NCI-H524 (cell line): ENCODE measurements at regions not wholly inside any gene's neighbourhood (a gene's known extent, or its start where the extent isn't known, plus 50 kb on each side); places are given as distances from the start of the nearest gene placed in this dataset.
"Not testable (repeated sequence)": the region's sequence is repeated elsewhere in the genome, so short reads cannot be mapped to it uniquely, and the experiment has no call there.

Experiments used
- DNase-seq, 2 experiments: peaks; one replicate each; lab custom pipeline; 2025; lab: John Stamatoyannopoulos, UW

GRCh38 chr2:187994464-187995331 is 297.0 kb upstream of the GULP1 start:
- DNase-seq: peak; percentile 90 to 98

- no peak for DNase-seq
These were observed 296.1 kb upstream of the GULP1 start for GRCh38 chr2:187995556-187995955.

GRCh38 chr2:187996630-187997029 is 295.0 kb upstream of the GULP1 start:
- DNase-seq: no peak

GRCh38 chr2:188000189-188000588 is 291.5 kb upstream of the GULP1 start:
- DNase-seq: no peak

- DNase-seq: no peak
These were observed 287.9 kb upstream of the GULP1 start for GRCh38 chr2:188003800-188004199.

GRCh38 chr2:188013767-188014166 is 277.9 kb upstream of the GULP1 start:
- DNase-seq: no peak

GRCh38 chr2:188016917-188017316 is 274.8 kb upstream of the GULP1 start:
- DNase-seq: no peak

- DNase-seq: no peak
These were observed 269.3 kb upstream of the GULP1 start for GRCh38 chr2:188022389-188022788.

- DNase-seq: no peak
These were observed 268.6 kb upstream of the GULP1 start for GRCh38 chr2:188023035-188023434.

GRCh38 chr2:188024811-188025210 is 266.9 kb upstream of the GULP1 start:
- DNase-seq: no peak

- no peak for DNase-seq
These were observed 262.9 kb upstream of the GULP1 start for GRCh38 chr2:188028739-188029138.

- no peak for DNase-seq
These were observed 259.4 kb upstream of the GULP1 start for GRCh38 chr2:188032306-188032705.

GRCh38 chr2:188032786-188033185 is 258.9 kb upstream of the GULP1 start:
- DNase-seq: no peak

GRCh38 chr2:188033240-188033639 is 258.4 kb upstream of the GULP1 start:
- DNase-seq: not testable (repeated sequence)

- not testable (repeated sequence) for DNase-seq
These were observed 257.6 kb upstream of the GULP1 start for GRCh38 chr2:188034102-188034501.

- not testable (repeated sequence) for DNase-seq
These were observed 256.3 kb upstream of the GULP1 start for GRCh38 chr2:188035377-188035776.

- not testable (repeated sequence) for DNase-seq
These were observed 254.9 kb upstream of the GULP1 start for GRCh38 chr2:188036786-188037185.

- DNase-seq: no peak
These were observed 252.4 kb upstream of the GULP1 start for GRCh38 chr2:188039307-188039706.

GRCh38 chr2:188042412-188042811 is 249.3 kb upstream of the GULP1 start:
- peak in 1 of 2 experiments; percentile 8 for DNase-seq

GRCh38 chr2:188045016-188045415 is 246.7 kb upstream of the GULP1 start:
- DNase-seq: no peak

- DNase-seq: no peak
These were observed 245.2 kb upstream of the GULP1 start for GRCh38 chr2:188046437-188046836.

- no peak for DNase-seq
These were observed 243.9 kb upstream of the GULP1 start for GRCh38 chr2:188047735-188048134.

GRCh38 chr2:188050726-188051125 is 240.9 kb upstream of the GULP1 start:
- DNase-seq: no peak

GRCh38 chr2:188051706-188052105 is 240.0 kb upstream of the GULP1 start:
- DNase-seq: no peak
